Activated CD4-positive, alpha-beta memory T cell treated with anti-CD3 and anti-CD28 coated beads, Interleukin-2, amount 10 ng/mL, durations not matched to agents 7 days and 5 days (primary cell): ENCODE measurements at regions not wholly inside any gene's neighbourhood (a gene's known extent, or its start where the extent isn't known, plus 50 kb on each side); places are given as distances from the start of the nearest gene placed in this dataset.

ENCODE experiments used
- CTCF ChIA-PET: fragments of 350-600 bp; sonication (Branson Sonifier 250); formaldehyde crosslinking; loops from one replicate; lab custom pipeline; 2021; ENCODE audit warnings: antibody characterized with exemption, inconsistent platforms; lab: Charles Lee
- POLR2A ChIA-PET: fragments of 350-600 bp; sonication (Branson Sonifier 250); formaldehyde crosslinking; loops from one replicate; lab custom pipeline; 2021; ENCODE audit warnings: antibody characterized with exemption; lab: Charles Lee
- DNase-seq: peaks from one replicate; pipeline ENCODE4 v3.0.0-alpha.2; 2020
- H3K27ac Mint-ChIP-seq: one replicate; pipeline ENCODE4 v1.8.0; 2021; ENCODE audit warnings: mild to moderate bottlenecking, mixed read lengths
- H3K27me3 Mint-ChIP-seq: one replicate; pipeline ENCODE4 v1.8.0; 2021; ENCODE audit warnings: mixed read lengths
- H3K36me3 Mint-ChIP-seq: one replicate; pipeline ENCODE4 v1.8.0; 2021; ENCODE audit warnings: low read depth, mixed read lengths
- H3K4me1 Mint-ChIP-seq: one replicate; pipeline ENCODE4 v1.8.0; 2021; ENCODE audit warnings: mixed read lengths
- H3K4me3 Mint-ChIP-seq: one replicate; pipeline ENCODE4 v1.8.0; 2021; ENCODE audit warnings: mild to moderate bottlenecking, mixed read lengths
- H3K9me3 Mint-ChIP-seq: one replicate; pipeline ENCODE4 v1.8.0; 2021; ENCODE audit warnings: mixed read lengths

GRCh38 chr6:117840541-117840983, 66.5 kb upstream of the SLC35F1 start:
- no peaks in the 10 kb centered on the region for H3K36me3 Mint-ChIP-seq
- H3K27me3 Mint-ChIP-seq, result no peaks in the 10 kb centered on the region
- H3K27ac Mint-ChIP-seq, result no peak overlapping the region
- H3K4me3 Mint-ChIP-seq, result no peak overlapping the region
- peaks cover 3% of the 10 kb centered on the region for H3K9me3 Mint-ChIP-seq
- no peaks in the 10 kb centered on the region for H3K4me1 Mint-ChIP-seq
- CTCF ChIA-PET, result no interaction called here
- POLR2A ChIA-PET, result no interaction called here
- DNase-seq, result no peak

GRCh38 chr6:117847912-117848311, 59.2 kb upstream of the SLC35F1 start:
- Mint-ChIP-seq H3K27ac (no peak overlapping the region), H3K4me1 (no peaks in the 10 kb centered on the region), H3K27me3 (no peaks in the 10 kb centered on the region), H3K36me3 (no peaks in the 10 kb centered on the region), H3K4me3 (no peak overlapping the region), H3K9me3 (peaks cover 3% of the 10 kb centered on the region)
- ChIA-PET CTCF (interaction anchor here (0.8 kb wide), 1 partner anchor 9 kb away, joined by 4 read pairs; no protein-coding TSS in a partner anchor), POLR2A (no interaction called here)
- no peak for DNase-seq

GRCh38 chr6:117849087-117849486, 58.0 kb upstream of the SLC35F1 start:
- Mint-ChIP-seq H3K27me3 (no peaks in the 10 kb centered on the region), H3K27ac (no peak overlapping the region), H3K9me3 (peaks cover 3% of the 10 kb centered on the region), H3K36me3 (no peaks in the 10 kb centered on the region), H3K4me3 (no peak overlapping the region), H3K4me1 (no peaks in the 10 kb centered on the region)
- CTCF ChIA-PET, result no interaction called here
- POLR2A ChIA-PET, result no interaction called here
- no peak for DNase-seq
